CD14-positive monocyte (primary cell): ENCODE measurements at regions not wholly inside any gene's neighbourhood (a gene's known extent, or its start where the extent isn't known, plus 50 kb on each side); places are given as distances from the start of the nearest gene placed in this dataset.

Experiments used
- DNase-seq, 3 donors: peaks; one replicate each; pipeline ENCODE4 v3.0.0-alpha.2; 2011 to 2022
- H2AFZ ChIP-seq: 2 replicates; pipeline ENCODE4 v1.6.0; 2012; ENCODE audit warnings: mild to moderate bottlenecking, low read depth, low read length, inconsistent platforms; ENCODE audit not compliant: insufficient read depth, poor library complexity, severe bottlenecking
- H3K27ac ChIP-seq, 2 donors: 1 replicate in 1 of 2; 2 replicates in 1 of 2; pipeline ENCODE4 v1.5.1; 2012 to 2013; ENCODE audit warnings: low read length in 2 of 2, control low read depth in 1 of 2, inconsistent platforms in 1 of 2, low read depth in 1 of 2, mild to moderate bottlenecking in 1 of 2
- H3K27me3 ChIP-seq, 2 donors: one replicate each; pipeline versions ENCODE4 v1.6.0 to v1.6.1; 2011 to 2013; ENCODE audit warnings: low read length in 2 of 2; ENCODE audit not compliant: control insufficient read depth in 2 of 2, insufficient read depth in 2 of 2
- H3K36me3 ChIP-seq, 2 donors: replicated peaks in 1 of 2; 1 replicate in 1 of 2; 2 replicates in 1 of 2; pipeline versions ENCODE4 v1.5.1 to v1.6.1; 2012 to 2013; ENCODE audit warnings: low read length in 2 of 2, control low read depth in 1 of 2, inconsistent platforms in 1 of 2, mild to moderate bottlenecking in 1 of 2; ENCODE audit not compliant: insufficient read depth in 2 of 2, control insufficient read depth in 1 of 2
- H3K4me1 ChIP-seq, 2 donors: 1 replicate in 1 of 2; 2 replicates in 1 of 2; pipeline versions ENCODE4 v1.5.1 to v1.6.1; 2012 to 2013; ENCODE audit warnings: low read length in 2 of 2, control low read depth in 1 of 2, inconsistent platforms in 1 of 2, mild to moderate bottlenecking in 1 of 2, moderate library complexity in 1 of 2; ENCODE audit not compliant: insufficient read depth in 2 of 2, control insufficient read depth in 1 of 2
- H3K4me2 ChIP-seq: replicated peaks from 2 replicates; pipeline ENCODE3; 2012; ENCODE audit warnings: low read length, moderate library complexity, mild to moderate bottlenecking; ENCODE audit not compliant: poor library complexity, severe bottlenecking; ENCODE audit errors: extremely low read depth
- H3K4me3 ChIP-seq, 3 experiments: fragments of 200-600 bp in 1 of 3; sonication (generic) in 1 of 3; replicated peaks in 1 of 3; 1 replicate in 2 of 3; 2 replicates in 1 of 3; pipeline ENCODE4 v1.5.1; 2011 to 2013; ENCODE audit warnings: low read length in 3 of 3, mild to moderate bottlenecking in 3 of 3, control low read depth in 2 of 3, low read depth in 2 of 3, inconsistent platforms in 1 of 3, moderate library complexity in 1 of 3
- H3K79me2 ChIP-seq: 2 replicates; pipeline ENCODE4 v1.6.0; 2012; ENCODE audit warnings: mild to moderate bottlenecking, control low read depth, inconsistent platforms, low read length, moderate library complexity; ENCODE audit not compliant: insufficient read depth
- H3K9ac ChIP-seq: 2 replicates; pipeline ENCODE4 v1.6.0; 2017; ENCODE audit warnings: low read length, mild to moderate bottlenecking; ENCODE audit not compliant: insufficient read depth, poor library complexity, severe bottlenecking
- H3K9me3 ChIP-seq, 2 donors: replicated peaks in 1 of 2; 1 replicate in 1 of 2; 2 replicates in 1 of 2; pipeline versions ENCODE4 v1.5.1 to v1.6.1; 2012 to 2013; ENCODE audit warnings: low read length in 2 of 2, control low read depth in 1 of 2; ENCODE audit not compliant: control insufficient read depth in 1 of 2, insufficient read depth in 1 of 2
- H4K20me1 ChIP-seq: 2 replicates; pipeline ENCODE4 v1.6.0; 2012; ENCODE audit warnings: mild to moderate bottlenecking, low read length, control low read depth, moderate library complexity; ENCODE audit not compliant: insufficient read depth
- H3K27ac Mint-ChIP-seq, 7 donors: one replicate each; pipeline ENCODE4 v1.8.0; 2020; ENCODE audit warnings: mild to moderate bottlenecking in 7 of 7, mixed read lengths in 7 of 7, moderate library complexity in 6 of 7, inconsistent platforms in 2 of 7
- H3K27me3 Mint-ChIP-seq, 3 donors: one replicate each; pipeline ENCODE4 v1.8.0; 2021 to 2022; ENCODE audit warnings: low read depth in 3 of 3, mild to moderate bottlenecking in 3 of 3, mixed read lengths in 3 of 3, moderate library complexity in 3 of 3, inconsistent platforms in 1 of 3
- H3K36me3 Mint-ChIP-seq, 2 donors: one replicate each; pipeline ENCODE4 v1.8.0; 2020; ENCODE audit warnings: mixed read lengths in 2 of 2, inconsistent platforms in 1 of 2, mild to moderate bottlenecking in 1 of 2
- H3K4me1 Mint-ChIP-seq: one replicate; pipeline ENCODE4 v1.8.0; 2020; ENCODE audit warnings: mild to moderate bottlenecking, mixed read lengths
- H3K4me3 Mint-ChIP-seq, 2 donors: one replicate each; pipeline ENCODE4 v1.8.0; 2020; ENCODE audit warnings: mild to moderate bottlenecking in 2 of 2, mixed read lengths in 2 of 2, moderate library complexity in 1 of 2
- H3K9me3 Mint-ChIP-seq, 7 donors: one replicate each; pipeline ENCODE4 v1.8.0; 2020 to 2022; ENCODE audit warnings: mixed read lengths in 7 of 7, mild to moderate bottlenecking in 6 of 7, moderate library complexity in 6 of 7, inconsistent platforms in 2 of 7
- WGBS: methylation state at CpG from one replicate; pipeline ENCODE4 v1.1.5; 2013; ENCODE audit warnings: missing lambda C conversion rate; ENCODE audit not compliant: insufficient coverage; 5-methylcytosine and 5-hydroxymethylcytosine counted together
- intact Hi-C, 2 donors: fragments of 100-400 bp; cut with micrococcal nuclease; formaldehyde crosslinking; loops; one replicate each; pipeline versions ENCODE4 v1.15.0 to v1.15.1; 2023
- TF ChIP-seq, protein P1 (sequence below): fragments of 200-600 bp; IDR thresholded peaks from one replicate; pipeline ENCODE4 v1.8.0; 2022; ENCODE audit warnings: antibody characterized with exemption, mild to moderate bottlenecking

GRCh38 chr2:164430166-164430783 lies 191.0 kb downstream of the GRB14 start:
- no peak overlapping the region for H3K4me2 ChIP-seq
- no peak overlapping the region for H3K27ac ChIP-seq
- no peaks in the 10 kb centered on the region for H3K9me3 ChIP-seq
- intact Hi-C loops: no loop called here
- H2AFZ ChIP-seq: no peak overlapping the region
- H3K4me1 ChIP-seq: no peaks in the 10 kb centered on the region
- H3K27ac Mint-ChIP-seq: no peak overlapping the region
- H3K36me3 ChIP-seq: no peaks in the 10 kb centered on the region
- H3K9me3 Mint-ChIP-seq: no peaks in the 10 kb centered on the region
- H3K27me3 Mint-ChIP-seq: peaks cover 0 to under 1% (median 0%) of the 10 kb centered on the region in 3 donors
- H3K4me3 ChIP-seq: no peak overlapping the region
- H4K20me1 ChIP-seq: no peaks in the 10 kb centered on the region
- H3K79me2 ChIP-seq: no peaks in the 10 kb centered on the region
- no peaks in the 10 kb centered on the region for H3K27me3 ChIP-seq
- no peaks in the 10 kb centered on the region for H3K36me3 Mint-ChIP-seq
- TF ChIP-seq, protein P1, sequence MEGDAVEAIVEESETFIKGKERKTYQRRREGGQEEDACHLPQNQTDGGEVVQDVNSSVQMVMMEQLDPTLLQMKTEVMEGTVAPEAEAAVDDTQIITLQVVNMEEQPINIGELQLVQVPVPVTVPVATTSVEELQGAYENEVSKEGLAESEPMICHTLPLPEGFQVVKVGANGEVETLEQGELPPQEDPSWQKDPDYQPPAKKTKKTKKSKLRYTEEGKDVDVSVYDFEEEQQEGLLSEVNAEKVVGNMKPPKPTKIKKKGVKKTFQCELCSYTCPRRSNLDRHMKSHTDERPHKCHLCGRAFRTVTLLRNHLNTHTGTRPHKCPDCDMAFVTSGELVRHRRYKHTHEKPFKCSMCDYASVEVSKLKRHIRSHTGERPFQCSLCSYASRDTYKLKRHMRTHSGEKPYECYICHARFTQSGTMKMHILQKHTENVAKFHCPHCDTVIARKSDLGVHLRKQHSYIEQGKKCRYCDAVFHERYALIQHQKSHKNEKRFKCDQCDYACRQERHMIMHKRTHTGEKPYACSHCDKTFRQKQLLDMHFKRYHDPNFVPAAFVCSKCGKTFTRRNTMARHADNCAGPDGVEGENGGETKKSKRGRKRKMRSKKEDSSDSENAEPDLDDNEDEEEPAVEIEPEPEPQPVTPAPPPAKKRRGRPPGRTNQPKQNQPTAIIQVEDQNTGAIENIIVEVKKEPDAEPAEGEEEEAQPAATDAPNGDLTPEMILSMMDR: no peak
- no peak overlapping the region for H3K4me3 Mint-ChIP-seq
- DNase-seq: no peak
- 100% methylated on average over 2 of the region's 3 CpGs for WGBS
- no peak overlapping the region for H3K9ac ChIP-seq
- H3K4me1 Mint-ChIP-seq: no peaks in the 10 kb centered on the region

DNA sequence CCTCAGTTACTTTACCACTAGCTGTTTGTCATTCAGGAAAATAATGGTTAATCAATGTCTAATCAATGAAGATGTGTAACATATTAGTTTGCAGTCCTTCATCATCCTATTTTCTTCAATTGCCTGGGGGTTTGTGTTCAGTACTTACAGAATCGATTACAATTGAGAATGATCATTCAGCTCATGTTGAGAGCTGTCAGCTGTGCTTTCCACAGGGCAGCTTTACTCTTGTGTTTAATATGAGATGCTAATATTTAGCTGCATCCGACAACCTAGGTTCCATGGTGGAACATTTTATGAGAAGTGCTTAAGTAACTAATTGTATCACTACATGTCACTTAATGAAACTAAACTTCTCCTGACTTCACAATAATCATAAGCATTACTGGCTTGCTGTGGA lies 191.9 kb downstream of the GRB14 start:
- TF ChIP-seq, protein P1: no peak
- H3K36me3 ChIP-seq: no peaks in the 10 kb centered on the region

More for the DNA sequence above, 191.9 kb downstream of the GRB14 start:
- H3K36me3 Mint-ChIP-seq: no peaks in the 10 kb centered on the region
- intact Hi-C loops: no loop called here
- no peaks in the 10 kb centered on the region for H3K4me1 Mint-ChIP-seq
- no peak overlapping the region for H3K4me3 Mint-ChIP-seq
- H3K27ac ChIP-seq: no peak overlapping the region
- H3K79me2 ChIP-seq: no peaks in the 10 kb centered on the region
- H3K9ac ChIP-seq: no peak overlapping the region
- no peak overlapping the region for H2AFZ ChIP-seq
- DNase-seq: no peak
- no peaks in the 10 kb centered on the region for H3K27me3 ChIP-seq
- H3K9me3 Mint-ChIP-seq: no peaks in the 10 kb centered on the region
- WGBS: no CpG with 5 or more reads among the region's 2 CpGs
- H3K27me3 Mint-ChIP-seq: peaks cover 0 to 1% (median 0%) of the 10 kb centered on the region in 3 donors
- no peaks in the 10 kb centered on the region for H3K4me1 ChIP-seq
- H3K4me2 ChIP-seq: no peak overlapping the region
- no peaks in the 10 kb centered on the region for H3K9me3 ChIP-seq
- no peak overlapping the region for H3K27ac Mint-ChIP-seq
- no peak overlapping the region for H3K4me3 ChIP-seq
- H4K20me1 ChIP-seq: no peaks in the 10 kb centered on the region
